ENCODE measurements at regions not wholly inside any gene's neighbourhood (a gene's known extent, or its start where the extent isn't known, plus 50 kb on each side); places are given as distances from the start of the nearest gene placed in this dataset.

GRCh38 chr13:40197049-40197448 is 469.4 kb downstream of the FOXO1 start:
- TF ChIP-seq CTCF (IDR thresholded peaks at IDR 0.05; ENCODE audit: low read depth, low read length) (no peak), POLR2A (IDR thresholded peaks at IDR 0.05; ENCODE audit: extremely low read depth, insufficient read length) (no peak), MYC (IDR thresholded peaks at IDR 0.05; ENCODE audit: low read depth, low read length) (no peak), MAX (IDR thresholded peaks at IDR 0.05; ENCODE audit: low read depth, low read length) (no peak)

Data from NB4 (cell line).